ENCODE measurements at regions not wholly inside any gene's neighbourhood (a gene's known extent, or its start where the extent isn't known, plus 50 kb on each side); places are given as distances from the start of the nearest gene placed in this dataset.

- FAIRE-seq = no peak
- SMC1A ChIA-PET (ENCODE audit: uncharacterized antibody, unreplicated experiment) = interaction anchor here (1.5 kb wide), 1 partner anchor 15 kb away, joined by 3 read pairs; no protein-coding TSS in a partner anchor
- Histone ChIP-seq H3K4me3 (no peak overlapping the region), H3K9ac (ENCODE audit: control insufficient read depth, insufficient read depth, low read length) (no peak overlapping the region), H3K36me3 (ENCODE audit: control insufficient read depth in 2 of 2, insufficient read depth in 2 of 2, low read length in 1 of 2) (no peaks in the 10 kb centered on the region), H3K4me2 (ENCODE audit: control insufficient read depth, insufficient read depth) (no peak overlapping the region), H3K27ac (ENCODE audit: control insufficient read depth, insufficient read depth) (no peak overlapping the region), H3K4me1 (ENCODE audit: control insufficient read depth, insufficient read depth, low read length) (no peaks in the 10 kb centered on the region), H3K9me3 (replicated peaks; ENCODE audit: control insufficient read depth, insufficient read depth, low read length) (no peaks in the 10 kb centered on the region), H4K20me1 (ENCODE audit: control insufficient read depth, insufficient read depth) (no peaks in the 10 kb centered on the region), H2AFZ (ENCODE audit: control insufficient read depth, low read depth, low read length) (no peak overlapping the region), H3K79me2 (ENCODE audit: control insufficient read depth, insufficient read depth, low read length) (no peaks in the 10 kb centered on the region), H3K27me3 (replicated peaks in 1 of 2; ENCODE audit: control insufficient read depth in 2 of 2, insufficient read depth in 2 of 2, low read length in 1 of 2) (no peaks in the 10 kb centered on the region)
- CTCF ChIA-PET = interaction anchor here (0.6 kb wide), 1 partner anchor 1623 kb away, joined by 4 read pairs; no protein-coding TSS in a partner anchor
- no peak for TF ChIP-seq PML (IDR thresholded peaks at IDR 0.05; ENCODE audit: low read length)
- no peak for TF ChIP-seq BRCA1 (IDR thresholded peaks at IDR 0.05; ENCODE audit: low read depth, low read length)
- no peak for TF ChIP-seq CREB1 (IDR thresholded peaks at IDR 0.05; ENCODE audit: low read depth)
- TF ChIP-seq IKZF1 (conservative IDR thresholded peaks at IDR 0.05) = no peak
- no peak for TF ChIP-seq SMC3 (IDR thresholded peaks at IDR 0.05; ENCODE audit: borderline replicate concordance, low read length)
- TF ChIP-seq USF1 (IDR thresholded peaks at IDR 0.05; ENCODE audit: borderline replicate concordance, extremely low read length, insufficient read depth, low read depth, low read length) = no peak
- no peak for TF ChIP-seq NRF1 (conservative IDR thresholded peaks at IDR 0.05; ENCODE audit: low read depth, low read length)
- TF ChIP-seq CHD4 (IDR thresholded peaks at IDR 0.05) = no peak
- TF ChIP-seq SMAD5 (IDR thresholded peaks at IDR 0.05; ENCODE audit: low read depth) = no peak
- TF ChIP-seq NKRF (conservative IDR thresholded peaks at IDR 0.05) = no peak
- no peak for TF ChIP-seq NR2C2 (IDR thresholded peaks at IDR 0.05; ENCODE audit: borderline replicate concordance, control insufficient read depth, insufficient read length, low read depth)
- no peak for TF ChIP-seq MEF2B (IDR thresholded peaks at IDR 0.05; ENCODE audit: partially characterized antibody, poor library complexity, severe bottlenecking)
- TF ChIP-seq POLR2A (IDR thresholded peaks at IDR 0.05; ENCODE audit: low read depth, low read length) = no peak
- no peak for TF ChIP-seq ZNF217 (IDR thresholded peaks at IDR 0.05)
- TF ChIP-seq BACH1 (IDR thresholded peaks at IDR 0.05; ENCODE audit: borderline replicate concordance) = no peak
- no peak for TF ChIP-seq NFYB (IDR thresholded peaks at IDR 0.05; ENCODE audit: insufficient read depth, low read depth, low read length)
- no peak for TF ChIP-seq CTCF (IDR thresholded peaks at IDR 0.05 in 2 of 3, conservative IDR thresholded peaks at IDR 0.05 in 1 of 3; ENCODE audit: control insufficient read depth in 2 of 3, extremely low read depth in 1 of 3, insufficient read depth in 1 of 3, low read depth in 3 of 3, low read length in 3 of 3)
- TF ChIP-seq EGR1 (IDR thresholded peaks at IDR 0.05; ENCODE audit: borderline replicate concordance in 1 of 2, low read depth in 2 of 2, low read length in 2 of 2) = no peak
- ATAC-seq = no peak
- POLR2A ChIA-PET = no interaction called here
- 38% methylated on average over 3 of the region's 3 CpGs for WGBS (ENCODE audit: insufficient coverage, insufficient replicate concordance, low lambda C conversion rate, missing lambda C conversion rate)
- no TSS peak for BruUV-seq (replicated peaks)
- DNase-seq (ENCODE audit: low read depth, low spot score) = no peak
- intact Hi-C loops (cut with micrococcal nuclease; ENCODE audit: unreplicated experiment) (no loop called here), in situ Hi-C loops (cut with MboI) (no loop called here)
- RAD21 ChIA-PET (ENCODE audit: unreplicated experiment) = no interaction called here
These were observed 691.8 kb downstream of the FLRT2 start for GRCh38 chr14:86221755-86222154.
